Liver (tissue), 8 donors: ENCODE measurements at regions not wholly inside any gene's neighbourhood (a gene's known extent, or its start where the extent isn't known, plus 50 kb on each side); places are given as distances from the start of the nearest gene placed in this dataset.

Experiments used
- DNase-seq: peaks from one replicate; pipeline ENCODE4 v3.0.0-alpha.2; 2017; ENCODE audit warnings: low spot score
- H3K27ac ChIP-seq, 2 donors: one replicate each; pipeline ENCODE4 v1.7.0; 2013; ENCODE audit warnings: inconsistent platforms in 2 of 2, low read length in 2 of 2, control low read depth in 1 of 2, low read depth in 1 of 2, mild to moderate bottlenecking in 1 of 2
- H3K27me3 ChIP-seq, 4 donors: one replicate each; pipeline versions ENCODE4 v1.6.1 to v1.7.0; 2013; ENCODE audit warnings: low read length in 3 of 4, inconsistent platforms in 1 of 4, mild to moderate bottlenecking in 1 of 4, moderate library complexity in 1 of 4; ENCODE audit not compliant: control insufficient read depth in 4 of 4, insufficient read depth in 4 of 4
- H3K36me3 ChIP-seq, 4 donors: one replicate each; pipeline versions ENCODE4 v1.6.1 to v1.7.0; 2013; ENCODE audit warnings: low read length in 3 of 4, mild to moderate bottlenecking in 3 of 4, low read depth in 1 of 4, moderate library complexity in 1 of 4; ENCODE audit not compliant: control insufficient read depth in 4 of 4, insufficient read depth in 3 of 4
- H3K4me1 ChIP-seq, 4 donors: one replicate each; pipeline versions ENCODE4 v1.6.1 to v1.7.0; 2013; ENCODE audit warnings: low read length in 3 of 4, mild to moderate bottlenecking in 3 of 4, moderate library complexity in 1 of 4; ENCODE audit not compliant: control insufficient read depth in 4 of 4, insufficient read depth in 4 of 4
- H3K4me3 ChIP-seq, 3 donors: one replicate each; pipeline versions ENCODE4 v1.6.1 to v1.7.0; 2013; ENCODE audit warnings: low read length in 3 of 3, control low read depth in 1 of 3, low read depth in 1 of 3, mild to moderate bottlenecking in 1 of 3
- H3K9ac ChIP-seq, 2 donors: one replicate each; pipeline ENCODE4 v1.7.0; 2013; ENCODE audit warnings: low read length in 2 of 2, mild to moderate bottlenecking in 2 of 2, moderate library complexity in 2 of 2, control low read depth in 1 of 2, low read depth in 1 of 2
- H3K9me3 ChIP-seq, 4 donors: one replicate each; pipeline versions ENCODE4 v1.6.1 to v1.7.0; 2013; ENCODE audit warnings: low read length in 3 of 4; ENCODE audit not compliant: control insufficient read depth in 4 of 4
- ATF3 ChIP-seq: IDR thresholded peaks from 2 replicates; pipeline ENCODE4 v1.6.1; 2016; ENCODE audit warnings: antibody characterized with exemption
- CTCF ChIP-seq: fragments of 150-350 bp; IDR thresholded peaks from 2 replicates; pipeline ENCODE4 v1.5.1; 2017; ENCODE audit warnings: improper control_type of control experiment, low read depth, low read length; ENCODE audit not compliant: missing input control
- EGR1 ChIP-seq, 2 donors: IDR thresholded peaks; 2 replicates each; pipeline ENCODE4 v1.6.1; 2016 to 2018; ENCODE audit warnings: antibody characterized with exemption in 2 of 2, low read depth in 2 of 2
- FOXA1 ChIP-seq: IDR thresholded peaks from 2 replicates; pipeline ENCODE4 v1.6.1; 2016; ENCODE audit warnings: antibody characterized with exemption
- FOXA2 ChIP-seq: IDR thresholded peaks from 2 replicates; pipeline ENCODE4 v1.6.1; 2016; ENCODE audit warnings: antibody characterized with exemption
- GABPA ChIP-seq, 2 donors: IDR thresholded peaks in 1 of 2; conservative IDR thresholded peaks in 1 of 2; 2 replicates each; pipeline ENCODE4 v1.6.1; 2016; ENCODE audit warnings: antibody characterized with exemption in 2 of 2, mild to moderate bottlenecking in 1 of 2, moderate library complexity in 1 of 2
- HNF4A ChIP-seq, 2 donors: conservative IDR thresholded peaks; 2 replicates each; pipeline ENCODE4 v1.6.1; 2016; ENCODE audit warnings: antibody characterized with exemption in 2 of 2, mild to moderate bottlenecking in 2 of 2
- HNF4G ChIP-seq: IDR thresholded peaks from 2 replicates; pipeline ENCODE4 v1.6.1; 2016; ENCODE audit warnings: antibody characterized with exemption
- JUND ChIP-seq, 2 donors: IDR thresholded peaks; 2 replicates each; pipeline ENCODE4 v1.6.1; 2016; ENCODE audit warnings: antibody characterized with exemption in 2 of 2
- MAX ChIP-seq: IDR thresholded peaks from 2 replicates; pipeline ENCODE4 v1.6.1; 2016; ENCODE audit warnings: antibody characterized with exemption
- NR2F2 ChIP-seq: IDR thresholded peaks from 2 replicates; pipeline ENCODE4 v1.6.1; 2016; ENCODE audit warnings: antibody characterized with exemption
- RAD21 ChIP-seq, 2 donors: IDR thresholded peaks; 2 replicates each; pipeline ENCODE4 v1.6.1; 2016; ENCODE audit warnings: antibody characterized with exemption in 2 of 2, mild to moderate bottlenecking in 2 of 2
- RXRA ChIP-seq, 2 donors: IDR thresholded peaks; 2 replicates each; pipeline ENCODE4 v1.6.1; 2017 to 2018; ENCODE audit warnings: antibody characterized with exemption in 2 of 2, mild to moderate bottlenecking in 1 of 2
- SP1 ChIP-seq: IDR thresholded peaks from 2 replicates; pipeline ENCODE4 v1.6.1; 2018; ENCODE audit warnings: antibody characterized with exemption, mild to moderate bottlenecking
- TAF1 ChIP-seq: conservative IDR thresholded peaks from 2 replicates; pipeline ENCODE4 v1.6.1; 2016; ENCODE audit warnings: antibody characterized with exemption, mild to moderate bottlenecking
- WGBS: extraction: QIAGEN DNeasy Blood & Tissue Kit; methylation state at CpG from one replicate; pipeline ENCODE4 v1.1.7; 2013; 5-methylcytosine and 5-hydroxymethylcytosine counted together
- TF ChIP-seq, protein P1 (sequence below): IDR thresholded peaks from 2 replicates; pipeline ENCODE4 v1.6.1; 2016; ENCODE audit warnings: antibody characterized with exemption, mild to moderate bottlenecking
- TF ChIP-seq, protein P2 (sequence below): IDR thresholded peaks from 2 replicates; pipeline ENCODE4 v1.6.1; 2016; ENCODE audit warnings: antibody characterized with exemption
- donor health status: healthy.
- donor health status: healthy.
- donor health status: healthy.
- donor health status: healthy.
- donor health status: healthy.

- 93% methylated on average over 2 of the region's 2 CpGs for WGBS
- Histone ChIP-seq H3K27ac (no peak overlapping the region), H3K4me3 (no peak overlapping the region), H3K9ac (no peak overlapping the region), H3K9me3 (no peaks in the 10 kb centered on the region), H3K4me1 (peaks cover 0 to 4% (median 1%) of the 10 kb centered on the region in 4 donors), H3K27me3 (no peaks in the 10 kb centered on the region), H3K36me3 (no peaks in the 10 kb centered on the region)
- no peak for DNase-seq
- TF ChIP-seq GABPA (IDR thresholded peaks at IDR 0.05 in 1 of 2, conservative IDR thresholded peaks at IDR 0.05 in 1 of 2) (no peak), HNF4A (conservative IDR thresholded peaks at IDR 0.05) (no peak), MAX (no peak), FOXA2 (no peak), CTCF (no peak), ATF3 (no peak)
Measured at GRCh38 chr13:97724450-97724849, 229.0 kb upstream of the IPO5 start.

DNA sequence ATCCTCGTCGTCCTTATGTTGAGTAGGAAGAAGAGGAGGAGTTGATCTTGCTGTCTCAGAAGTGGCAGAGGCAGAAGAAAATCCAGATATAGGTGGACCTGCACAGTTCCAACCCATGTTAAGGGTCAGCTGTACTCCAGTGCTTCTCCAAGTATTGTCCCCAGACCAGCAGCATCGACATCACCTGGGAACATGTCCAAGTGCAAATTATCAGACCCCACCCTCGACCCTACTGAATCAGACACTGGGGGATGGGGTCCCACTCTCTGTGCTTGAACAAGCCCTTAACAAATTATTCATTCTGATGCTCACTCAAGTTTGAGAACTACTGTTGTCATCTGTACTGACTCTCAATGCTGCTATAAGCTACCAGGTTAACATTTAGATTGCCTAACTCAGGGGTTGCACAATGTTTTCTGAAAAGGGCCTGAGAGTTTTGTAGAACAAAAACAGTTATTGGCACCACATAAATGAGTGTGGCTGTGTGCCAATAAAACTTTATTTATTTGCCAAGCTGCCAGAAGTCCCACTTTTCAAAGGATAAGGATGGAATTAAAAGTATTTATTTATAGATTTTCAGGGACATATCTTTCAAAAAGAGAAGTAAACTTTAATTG, 226.7 kb upstream of the IPO5 start:
- peaks cover 0 to 4% (median 1%) of the 10 kb centered on the region in 4 donors for H3K4me1 ChIP-seq
- 63% methylated on average over 4 of the region's 4 CpGs for WGBS
- no peak overlapping the region for H3K27ac ChIP-seq

DNA sequence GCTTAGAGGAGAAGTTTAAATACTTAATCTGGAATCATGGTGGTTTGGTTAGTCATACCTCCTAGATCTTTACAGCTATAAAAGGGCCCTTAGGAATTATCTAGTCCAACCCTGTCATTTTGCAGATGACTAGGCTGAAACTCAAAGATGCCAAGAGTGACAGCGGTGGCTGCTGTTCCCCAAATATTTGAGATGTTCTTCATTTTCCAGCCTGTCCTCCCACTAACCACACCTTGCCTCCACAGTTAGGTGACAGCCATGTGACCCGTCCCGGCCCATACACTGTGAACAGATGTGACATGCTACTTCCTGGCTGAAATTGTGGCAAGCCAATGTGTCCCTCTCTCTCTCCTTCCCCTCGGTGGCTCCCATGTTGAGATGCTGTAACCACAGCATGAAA, 225.5 kb upstream of the IPO5 start:
- Histone ChIP-seq H3K27ac (no peak overlapping the region), H3K9me3 (no peaks in the 10 kb centered on the region), H3K27me3 (no peaks in the 10 kb centered on the region), H3K9ac (no peak overlapping the region), H3K36me3 (no peaks in the 10 kb centered on the region), H3K4me1 (peaks cover 0 to 4% (median 1%) of the 10 kb centered on the region in 4 donors), H3K4me3 (no peak overlapping the region)
- DNase-seq, result no peak
- WGBS, result 91% methylated on average over 4 of the region's 4 CpGs
- TF ChIP-seq GABPA (IDR thresholded peaks at IDR 0.05 in 1 of 2, conservative IDR thresholded peaks at IDR 0.05 in 1 of 2), result no peak
- no peak for TF ChIP-seq FOXA1
- TF ChIP-seq SP1, result no peak
- no peak for TF ChIP-seq HNF4G
- TF ChIP-seq TAF1, result no peak
- TF ChIP-seq FOXA2, result no peak
- no peak for TF ChIP-seq MAX
- no peak for TF ChIP-seq CTCF
- no peak for TF ChIP-seq ATF3
- TF ChIP-seq NR2F2, result no peak
- TF ChIP-seq, protein P1, sequence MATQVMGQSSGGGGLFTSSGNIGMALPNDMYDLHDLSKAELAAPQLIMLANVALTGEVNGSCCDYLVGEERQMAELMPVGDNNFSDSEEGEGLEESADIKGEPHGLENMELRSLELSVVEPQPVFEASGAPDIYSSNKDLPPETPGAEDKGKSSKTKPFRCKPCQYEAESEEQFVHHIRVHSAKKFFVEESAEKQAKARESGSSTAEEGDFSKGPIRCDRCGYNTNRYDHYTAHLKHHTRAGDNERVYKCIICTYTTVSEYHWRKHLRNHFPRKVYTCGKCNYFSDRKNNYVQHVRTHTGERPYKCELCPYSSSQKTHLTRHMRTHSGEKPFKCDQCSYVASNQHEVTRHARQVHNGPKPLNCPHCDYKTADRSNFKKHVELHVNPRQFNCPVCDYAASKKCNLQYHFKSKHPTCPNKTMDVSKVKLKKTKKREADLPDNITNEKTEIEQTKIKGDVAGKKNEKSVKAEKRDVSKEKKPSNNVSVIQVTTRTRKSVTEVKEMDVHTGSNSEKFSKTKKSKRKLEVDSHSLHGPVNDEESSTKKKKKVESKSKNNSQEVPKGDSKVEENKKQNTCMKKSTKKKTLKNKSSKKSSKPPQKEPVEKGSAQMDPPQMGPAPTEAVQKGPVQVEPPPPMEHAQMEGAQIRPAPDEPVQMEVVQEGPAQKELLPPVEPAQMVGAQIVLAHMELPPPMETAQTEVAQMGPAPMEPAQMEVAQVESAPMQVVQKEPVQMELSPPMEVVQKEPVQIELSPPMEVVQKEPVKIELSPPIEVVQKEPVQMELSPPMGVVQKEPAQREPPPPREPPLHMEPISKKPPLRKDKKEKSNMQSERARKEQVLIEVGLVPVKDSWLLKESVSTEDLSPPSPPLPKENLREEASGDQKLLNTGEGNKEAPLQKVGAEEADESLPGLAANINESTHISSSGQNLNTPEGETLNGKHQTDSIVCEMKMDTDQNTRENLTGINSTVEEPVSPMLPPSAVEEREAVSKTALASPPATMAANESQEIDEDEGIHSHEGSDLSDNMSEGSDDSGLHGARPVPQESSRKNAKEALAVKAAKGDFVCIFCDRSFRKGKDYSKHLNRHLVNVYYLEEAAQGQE, result no peak
- no peak for TF ChIP-seq JUND (IDR thresholded peaks at IDR 0.05)
- no peak for TF ChIP-seq EGR1 (IDR thresholded peaks at IDR 0.05; ENCODE audit: low read depth in 2 of 2)
- TF ChIP-seq, protein P2, sequence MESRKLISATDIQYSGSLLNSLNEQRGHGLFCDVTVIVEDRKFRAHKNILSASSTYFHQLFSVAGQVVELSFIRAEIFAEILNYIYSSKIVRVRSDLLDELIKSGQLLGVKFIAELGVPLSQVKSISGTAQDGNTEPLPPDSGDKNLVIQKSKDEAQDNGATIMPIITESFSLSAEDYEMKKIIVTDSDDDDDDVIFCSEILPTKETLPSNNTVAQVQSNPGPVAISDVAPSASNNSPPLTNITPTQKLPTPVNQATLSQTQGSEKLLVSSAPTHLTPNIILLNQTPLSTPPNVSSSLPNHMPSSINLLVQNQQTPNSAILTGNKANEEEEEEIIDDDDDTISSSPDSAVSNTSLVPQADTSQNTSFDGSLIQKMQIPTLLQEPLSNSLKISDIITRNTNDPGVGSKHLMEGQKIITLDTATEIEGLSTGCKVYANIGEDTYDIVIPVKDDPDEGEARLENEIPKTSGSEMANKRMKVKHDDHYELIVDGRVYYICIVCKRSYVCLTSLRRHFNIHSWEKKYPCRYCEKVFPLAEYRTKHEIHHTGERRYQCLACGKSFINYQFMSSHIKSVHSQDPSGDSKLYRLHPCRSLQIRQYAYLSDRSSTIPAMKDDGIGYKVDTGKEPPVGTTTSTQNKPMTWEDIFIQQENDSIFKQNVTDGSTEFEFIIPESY, result no peak

More for the DNA sequence above, 226.7 kb upstream of the IPO5 start:
- Histone ChIP-seq H3K9me3 (no peaks in the 10 kb centered on the region), H3K4me3 (no peak overlapping the region), H3K27me3 (no peaks in the 10 kb centered on the region), H3K36me3 (no peaks in the 10 kb centered on the region), H3K9ac (no peak overlapping the region)
- no peak for DNase-seq
- TF ChIP-seq RXRA (IDR thresholded peaks at IDR 0.05), result peak; percentile 6 to 45
- peak; percentile 27 to 46 for TF ChIP-seq RAD21 (IDR thresholded peaks at IDR 0.05)
- TF ChIP-seq HNF4A (conservative IDR thresholded peaks at IDR 0.05), result peak in 1 of 2 donors; percentile 22
- no peak for TF ChIP-seq SP1
